ENCODE measurements at regions not wholly inside any gene's neighbourhood (a gene's known extent, or its start where the extent isn't known, plus 50 kb on each side); places are given as distances from the start of the nearest gene placed in this dataset.

DNA sequence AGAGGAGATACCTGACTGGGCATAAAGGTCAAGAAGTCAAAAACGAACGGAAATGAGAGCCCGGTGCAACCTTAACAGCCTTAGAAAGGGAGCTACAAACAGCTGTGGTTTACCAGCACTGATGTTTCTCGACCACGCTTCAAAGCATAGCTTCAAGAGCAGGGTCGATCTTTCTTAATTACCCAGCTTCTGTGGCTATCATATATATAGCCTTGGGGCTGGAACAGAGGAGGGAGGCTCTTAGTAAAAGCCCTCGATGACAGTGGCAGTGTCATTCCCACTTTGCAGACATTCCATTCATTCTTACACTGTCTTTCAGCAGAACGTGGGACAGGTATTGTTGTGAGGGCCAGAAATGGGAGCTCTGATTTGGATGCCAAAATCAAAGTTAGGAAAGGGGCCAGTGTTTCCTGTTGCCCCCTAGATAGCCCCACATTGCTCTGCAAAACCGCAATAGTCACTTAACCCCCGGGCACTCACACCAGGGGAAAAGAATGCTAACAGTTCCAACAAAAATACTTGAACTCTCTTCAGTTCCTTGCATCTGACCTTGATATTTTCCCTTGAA, 141.5 kb downstream of the MTPAP start:
- H3K4me3 ChIP-seq: no peak overlapping the region
- H3K36me3 ChIP-seq: no peaks in the 10 kb centered on the region
- TF ChIP-seq EZH2 (IDR thresholded peaks at IDR 0.05): no peak
- TF ChIP-seq, protein P1, sequence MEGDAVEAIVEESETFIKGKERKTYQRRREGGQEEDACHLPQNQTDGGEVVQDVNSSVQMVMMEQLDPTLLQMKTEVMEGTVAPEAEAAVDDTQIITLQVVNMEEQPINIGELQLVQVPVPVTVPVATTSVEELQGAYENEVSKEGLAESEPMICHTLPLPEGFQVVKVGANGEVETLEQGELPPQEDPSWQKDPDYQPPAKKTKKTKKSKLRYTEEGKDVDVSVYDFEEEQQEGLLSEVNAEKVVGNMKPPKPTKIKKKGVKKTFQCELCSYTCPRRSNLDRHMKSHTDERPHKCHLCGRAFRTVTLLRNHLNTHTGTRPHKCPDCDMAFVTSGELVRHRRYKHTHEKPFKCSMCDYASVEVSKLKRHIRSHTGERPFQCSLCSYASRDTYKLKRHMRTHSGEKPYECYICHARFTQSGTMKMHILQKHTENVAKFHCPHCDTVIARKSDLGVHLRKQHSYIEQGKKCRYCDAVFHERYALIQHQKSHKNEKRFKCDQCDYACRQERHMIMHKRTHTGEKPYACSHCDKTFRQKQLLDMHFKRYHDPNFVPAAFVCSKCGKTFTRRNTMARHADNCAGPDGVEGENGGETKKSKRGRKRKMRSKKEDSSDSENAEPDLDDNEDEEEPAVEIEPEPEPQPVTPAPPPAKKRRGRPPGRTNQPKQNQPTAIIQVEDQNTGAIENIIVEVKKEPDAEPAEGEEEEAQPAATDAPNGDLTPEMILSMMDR (IDR thresholded peaks at IDR 0.05): no peak
- TF ChIP-seq EZH2phosphoT487 (IDR thresholded peaks at IDR 0.05): no peak
- no peaks in the 10 kb centered on the region for H3K9me3 ChIP-seq (ENCODE audit: low read depth)
- no peaks in the 10 kb centered on the region for H3K27me3 ChIP-seq
- H3K9me3 Mint-ChIP-seq: peaks cover 4% of the 10 kb centered on the region
- no peak overlapping the region for H3K4me2 ChIP-seq
- no peaks in the 10 kb centered on the region for H3K4me1 Mint-ChIP-seq
- no peaks in the 10 kb centered on the region for H3K27me3 Mint-ChIP-seq (ENCODE audit: insufficient read depth, low read depth)
- H3K36me3 Mint-ChIP-seq: no peaks in the 10 kb centered on the region
- no peaks in the 10 kb centered on the region for H3F3A ChIP-seq (ENCODE audit: low read depth)
- no peaks in the 10 kb centered on the region for H3K79me2 ChIP-seq (ENCODE audit: low read depth)
- no peaks in the 10 kb centered on the region for H4K20me1 ChIP-seq (ENCODE audit: low read depth)
- H3K27ac Mint-ChIP-seq: no peak overlapping the region
- H3K4me3 Mint-ChIP-seq: no peak overlapping the region
- no peak overlapping the region for H2AFZ ChIP-seq (replicated peaks)
- H3K9ac ChIP-seq: no peak overlapping the region
- H3K27ac ChIP-seq: no peak overlapping the region
- no peak for DNase-seq (ENCODE audit: low spot score)
- no peaks in the 10 kb centered on the region for H3K4me1 ChIP-seq

DNA sequence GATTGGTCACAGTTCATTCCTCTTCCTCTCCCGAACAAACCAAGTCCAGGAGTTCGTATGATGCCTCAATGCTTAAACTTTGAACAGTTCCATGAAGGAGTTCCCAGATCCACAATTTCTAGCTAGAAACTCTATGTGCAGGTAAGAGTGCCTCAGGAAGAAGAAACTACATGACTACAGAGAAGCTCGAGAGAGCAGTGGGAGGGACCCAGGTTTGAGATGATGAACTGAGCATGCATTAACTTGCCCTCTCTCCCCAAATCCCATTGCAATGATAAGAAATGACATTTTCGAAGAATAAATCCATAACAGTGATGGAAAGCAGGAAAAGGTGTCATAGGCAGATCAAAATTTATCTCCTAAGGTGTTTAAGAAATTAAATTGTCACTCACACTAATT, 140.6 kb upstream of the JCAD start:
- H3K79me2 ChIP-seq (ENCODE audit: low read depth): no peaks in the 10 kb centered on the region
- no peaks in the 10 kb centered on the region for H3K27me3 ChIP-seq
- H2AFZ ChIP-seq (replicated peaks): no peak overlapping the region
- H3K36me3 ChIP-seq: no peaks in the 10 kb centered on the region
- Mint-ChIP-seq H3K4me1 (peaks cover 4% of the 10 kb centered on the region), H3K4me3 (no peak overlapping the region), H3K36me3 (no peaks in the 10 kb centered on the region), H3K9me3 (peaks cover 6% of the 10 kb centered on the region), H3K27me3 (ENCODE audit: insufficient read depth, low read depth) (peaks cover 2% of the 10 kb centered on the region), H3K27ac (no peak overlapping the region)
- H3K9me3 ChIP-seq (ENCODE audit: low read depth): no peaks in the 10 kb centered on the region
- no peaks in the 10 kb centered on the region for H3F3A ChIP-seq (ENCODE audit: low read depth)
- H3K4me3 ChIP-seq: no peak overlapping the region
- no peak overlapping the region for H3K9ac ChIP-seq
- TF ChIP-seq EZH2 (IDR thresholded peaks at IDR 0.05) (no peak), EZH2phosphoT487 (IDR thresholded peaks at IDR 0.05) (no peak)
- TF ChIP-seq, protein P1 (IDR thresholded peaks at IDR 0.05): no peak
- H3K4me1 ChIP-seq: no peaks in the 10 kb centered on the region
- H3K4me2 ChIP-seq: no peak overlapping the region
- no peaks in the 10 kb centered on the region for H4K20me1 ChIP-seq (ENCODE audit: low read depth)
- H3K27ac ChIP-seq: no peak overlapping the region
- DNase-seq (ENCODE audit: low spot score): no peak

DNA sequence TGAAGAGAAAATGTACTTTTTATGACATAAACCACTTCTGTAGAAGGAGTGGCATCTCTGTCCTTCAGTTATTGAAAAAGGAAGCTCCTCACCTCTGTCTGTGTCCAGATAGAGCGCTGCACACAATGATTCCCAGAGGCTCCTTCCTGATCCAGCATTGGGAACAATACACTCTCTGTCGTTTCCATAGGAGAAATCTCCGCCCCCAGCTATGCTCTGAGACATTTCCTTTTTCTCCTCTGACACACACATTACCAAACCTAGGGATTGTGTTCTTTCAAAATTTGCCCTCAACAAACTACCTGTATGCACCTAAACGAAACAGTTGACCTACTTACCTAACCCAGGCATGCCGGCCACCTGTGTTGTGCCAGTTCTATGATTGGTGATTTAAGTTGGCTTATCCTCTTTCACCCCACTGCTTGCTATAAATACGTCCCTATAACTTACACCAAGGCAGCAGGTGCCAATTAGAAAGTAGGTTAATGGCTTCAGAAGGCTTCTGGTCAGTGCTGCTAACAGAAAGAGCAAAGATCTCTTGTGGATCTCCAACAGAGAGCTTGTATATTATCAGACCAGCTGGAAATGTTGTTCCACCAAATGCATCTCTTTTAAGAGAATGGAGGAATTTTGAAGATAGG, 140.1 kb upstream of the JCAD start:
- H3K79me2 ChIP-seq (ENCODE audit: low read depth): no peaks in the 10 kb centered on the region
- Mint-ChIP-seq H3K4me1 (peaks cover 4% of the 10 kb centered on the region), H3K27me3 (ENCODE audit: insufficient read depth, low read depth) (peaks cover 2% of the 10 kb centered on the region), H3K4me3 (no peak overlapping the region), H3K27ac (no peak overlapping the region), H3K9me3 (peaks cover 10% of the 10 kb centered on the region), H3K36me3 (no peaks in the 10 kb centered on the region)
- H3K4me2 ChIP-seq: no peak overlapping the region
- TF ChIP-seq EZH2 (IDR thresholded peaks at IDR 0.05) (no peak), EZH2phosphoT487 (IDR thresholded peaks at IDR 0.05) (no peak)
- TF ChIP-seq, protein P1 (IDR thresholded peaks at IDR 0.05): no peak
- H2AFZ ChIP-seq (replicated peaks): no peak overlapping the region
- no peaks in the 10 kb centered on the region for H3K27me3 ChIP-seq
- H3K4me3 ChIP-seq: no peak overlapping the region
- no peak overlapping the region for H3K9ac ChIP-seq
- no peaks in the 10 kb centered on the region for H3K4me1 ChIP-seq
- H3K27ac ChIP-seq: no peak overlapping the region
- no peaks in the 10 kb centered on the region for H3F3A ChIP-seq (ENCODE audit: low read depth)
- H4K20me1 ChIP-seq (ENCODE audit: low read depth): no peaks in the 10 kb centered on the region
- no peak for DNase-seq (ENCODE audit: low spot score)
- no peaks in the 10 kb centered on the region for H3K9me3 ChIP-seq (ENCODE audit: low read depth)
- H3K36me3 ChIP-seq: no peaks in the 10 kb centered on the region
